Left lung (tissue), 4 donors: ENCODE measurements at regions not wholly inside any gene's neighbourhood (a gene's known extent, or its start where the extent isn't known, plus 50 kb on each side); places are given as distances from the start of the nearest gene placed in this dataset.

Experiments used
- ATAC-seq: fragments of 200-7000 bp; cut with Tn5 transposase; one replicate; pipeline ENCODE4 v1.9.1; 2020; ENCODE audit warnings: moderate library complexity
- DNase-seq, 4 donors: peaks; one replicate each; pipeline ENCODE4 v3.0.0-alpha.2; 2013 to 2020
- H3K27ac ChIP-seq, 2 donors: fragments of 200-600 bp; sonication (generic) in 1 of 2; one replicate each; pipeline versions ENCODE4 v1.5.0 to v1.8.0; 2020 to 2021
- H3K27me3 ChIP-seq, 2 donors: fragments of 200-600 bp; sonication (generic) in 1 of 2; one replicate each; pipeline versions ENCODE4 v1.5.0 to v1.8.0; 2020 to 2021
- H3K36me3 ChIP-seq, 2 donors: fragments of 200-600 bp; sonication (generic) in 1 of 2; one replicate each; pipeline versions ENCODE4 v1.5.0 to v1.8.0; 2020 to 2021
- H3K4me1 ChIP-seq, 2 donors: fragments of 200-600 bp; one replicate each; pipeline ENCODE4 v1.8.0; 2021
- H3K4me3 ChIP-seq, 2 donors: fragments of 200-600 bp; sonication (generic) in 1 of 2; one replicate each; pipeline versions ENCODE4 v1.5.0 to v1.8.0; 2020 to 2021; ENCODE audit warnings: mild to moderate bottlenecking in 1 of 2
- H3K9me3 ChIP-seq, 2 donors: fragments of 200-600 bp; sonication (generic) in 1 of 2; one replicate each; pipeline versions ENCODE4 v1.5.0 to v1.8.0; 2020 to 2021
- CTCF ChIP-seq, 2 donors: fragments of 200-600 bp; sonication (generic) in 1 of 2; IDR thresholded peaks; one replicate each; pipeline versions ENCODE4 v1.5.0 to v1.8.0; 2021; ENCODE audit warnings: antibody characterized with exemption in 2 of 2
- intact Hi-C, 2 donors: fragments of 100-400 bp; cut with DNase I; formaldehyde crosslinking; loops; one replicate each; pipeline versions ENCODE4 v1.11.2 to v1.14.2; 2022
- donor health status: DM: no; HTN: yes; CAD: no.
- donor health status: DM: no; HTN: no; CAD: no.

GRCh38 chr5:54717870-54718269 is 200.3 kb downstream of the SNX18 start:
- ATAC-seq: no peak
- no peak for DNase-seq
- Histone ChIP-seq H3K4me1 (peaks cover 9 to 12% of the 10 kb centered on the region in 2 donors), H3K9me3 (peaks cover 0 to 4% of the 10 kb centered on the region in 2 donors), H3K36me3 (no peaks in the 10 kb centered on the region), H3K27ac (no peak overlapping the region), H3K27me3 (no peaks in the 10 kb centered on the region), H3K4me3 (no peak overlapping the region)
- TF ChIP-seq CTCF (IDR thresholded peaks at IDR 0.05): no peak
- intact Hi-C loops: no loop called here

GRCh38 chr5:54717459-54717858 is 199.9 kb downstream of the SNX18 start:
- TF ChIP-seq CTCF (IDR thresholded peaks at IDR 0.05): no peak
- ATAC-seq: no peak

GRCh38 chr5:54713923-54714581 is 196.5 kb downstream of the SNX18 start:
- Histone ChIP-seq H3K9me3 (peaks cover 0 to 4% of the 10 kb centered on the region in 2 donors), H3K27me3 (no peaks in the 10 kb centered on the region), H3K36me3 (no peaks in the 10 kb centered on the region), H3K4me3 (no peak overlapping the region), H3K4me1 (peaks cover 3 to 5% of the 10 kb centered on the region in 2 donors), H3K27ac (no peak overlapping the region)
- intact Hi-C loops: no loop called here
- TF ChIP-seq CTCF (IDR thresholded peaks at IDR 0.05): no peak
- ATAC-seq (no peak), DNase-seq (no peak)

More at GRCh38 chr5:54717459-54717858, 199.9 kb downstream of the SNX18 start:
- intact Hi-C loops: no loop called here
- DNase-seq: no peak
- H3K4me3 ChIP-seq: no peak overlapping the region
- no peaks in the 10 kb centered on the region for H3K27me3 ChIP-seq
- no peak overlapping the region for H3K27ac ChIP-seq
- no peaks in the 10 kb centered on the region for H3K36me3 ChIP-seq
- peaks cover 9 to 12% of the 10 kb centered on the region in 2 donors for H3K4me1 ChIP-seq
- H3K9me3 ChIP-seq: peaks cover 0 to 4% of the 10 kb centered on the region in 2 donors

- Histone ChIP-seq H3K27ac (no peak overlapping the region), H3K4me1 (peaks cover 4 to 6% of the 10 kb centered on the region in 2 donors), H3K9me3 (no peaks in the 10 kb centered on the region), H3K27me3 (no peaks in the 10 kb centered on the region), H3K4me3 (no peak overlapping the region), H3K36me3 (no peaks in the 10 kb centered on the region)
- no peak for ATAC-seq
- DNase-seq: no peak
- no peak for TF ChIP-seq CTCF (IDR thresholded peaks at IDR 0.05)
- intact Hi-C loops: no loop called here
Observed at GRCh38 chr5:54709096-54709495, 191.5 kb downstream of the SNX18 start.

- TF ChIP-seq CTCF (IDR thresholded peaks at IDR 0.05): no peak
- Histone ChIP-seq H3K27me3 (no peaks in the 10 kb centered on the region), H3K4me1 (peaks cover 14 to 15% of the 10 kb centered on the region in 2 donors), H3K36me3 (no peaks in the 10 kb centered on the region), H3K27ac (no peak overlapping the region), H3K9me3 (no peaks in the 10 kb centered on the region), H3K4me3 (no peak overlapping the region)
- ATAC-seq: no peak
- DNase-seq: no peak
- intact Hi-C loops: no loop called here
Observed at GRCh38 chr5:54707841-54708240, 190.3 kb downstream of the SNX18 start.
